ENCODE measurements at regions not wholly inside any gene's neighbourhood (a gene's known extent, or its start where the extent isn't known, plus 50 kb on each side); places are given as distances from the start of the nearest gene placed in this dataset.
"Not testable (repeated sequence)": the region's sequence is repeated elsewhere in the genome, so short reads cannot be mapped to it uniquely, and the experiment has no call there.

DNA sequence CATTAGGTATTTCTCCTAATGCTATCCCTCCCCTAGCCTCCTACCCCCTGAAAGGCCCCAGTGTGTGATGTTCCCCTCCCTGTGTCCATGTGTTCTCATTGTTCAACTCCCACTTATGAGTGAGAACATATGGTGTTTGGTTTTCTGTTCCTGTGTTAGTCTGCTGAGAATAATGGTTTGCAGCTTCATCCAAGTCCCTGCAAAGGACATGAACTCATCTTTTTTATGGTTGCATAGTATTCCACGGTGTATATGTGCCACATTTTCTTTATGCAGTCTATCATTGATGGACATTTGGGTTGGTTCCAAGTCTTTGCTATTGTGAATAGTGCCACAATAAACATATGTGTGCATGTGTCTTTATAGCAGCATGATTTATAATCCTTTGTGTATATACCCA lies 77.3 kb downstream of the LACC1 start:
- H3K9me3 ChIP-seq (ENCODE audit: control insufficient read depth, insufficient read depth, low read depth, low read length); H3K27ac ChIP-seq (ENCODE audit: extremely low read depth, low read depth, low read length); POLR2A ChIA-PET; H3K36me3 ChIP-seq (ENCODE audit: control insufficient read depth in 2 of 2, insufficient read depth in 1 of 2, low read length in 2 of 2); H3K4me3 ChIP-seq (ENCODE audit: low read depth, low read length); CTCF ChIA-PET; H3K4me1 ChIP-seq (ENCODE audit: control insufficient read depth, insufficient read depth, low read length): not testable (repeated sequence)
- peak; percentile 95 for TF ChIP-seq ZNF146 (tag by site-specific recombination; IDR thresholded peaks at IDR 0.05)

DNA sequence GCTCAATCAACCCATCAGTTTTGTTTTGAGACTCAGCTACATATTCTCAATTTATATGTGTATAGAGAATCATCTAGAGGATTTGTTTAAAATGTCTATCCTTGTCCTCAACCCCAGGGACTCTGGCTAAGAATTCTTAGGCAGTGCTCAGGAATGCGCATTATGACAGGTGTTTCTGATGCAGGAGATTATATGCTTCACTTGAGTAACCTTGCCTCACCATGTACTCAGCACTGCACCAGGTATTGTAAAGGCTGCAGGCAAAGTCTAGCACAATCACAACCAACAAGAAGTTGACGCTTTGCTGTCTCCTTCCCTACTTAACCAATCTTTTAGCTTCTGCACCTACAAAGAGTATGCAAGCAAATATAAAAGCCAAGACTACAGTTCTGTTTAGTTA lies 79.6 kb downstream of the LACC1 start:
- H3K4me3 ChIP-seq (ENCODE audit: low read depth, low read length), result no peak overlapping the region
- ChIA-PET POLR2A (no interaction called here), CTCF (no interaction called here)
- H3K36me3 ChIP-seq (ENCODE audit: control insufficient read depth in 2 of 2, insufficient read depth in 1 of 2, low read length in 2 of 2), result no peaks in the 10 kb centered on the region
- no peaks in the 10 kb centered on the region for H3K9me3 ChIP-seq (ENCODE audit: control insufficient read depth, insufficient read depth, low read depth, low read length)
- TF ChIP-seq ZSCAN23 (tag by site-specific recombination; IDR thresholded peaks at IDR 0.05) (no peak), ZNF558 (tag by site-specific recombination; IDR thresholded peaks at IDR 0.05) (no peak), ZNF600 (tag by site-specific recombination; IDR thresholded peaks at IDR 0.05) (no peak), ZNF155 (tag by site-specific recombination; IDR thresholded peaks at IDR 0.05) (no peak), GLIS1 (tag by site-specific recombination; IDR thresholded peaks at IDR 0.05) (no peak), ZNF19 (tag by site-specific recombination; IDR thresholded peaks at IDR 0.05; ENCODE audit: low read depth) (no peak), ZNF239 (tag by site-specific recombination; IDR thresholded peaks at IDR 0.05) (no peak), ZNF2 (tag by site-specific recombination; IDR thresholded peaks at IDR 0.05) (no peak), ZNF211 (tag by site-specific recombination; IDR thresholded peaks at IDR 0.05; ENCODE audit: low read depth) (no peak)
- TF ChIP-seq, protein P1, sequence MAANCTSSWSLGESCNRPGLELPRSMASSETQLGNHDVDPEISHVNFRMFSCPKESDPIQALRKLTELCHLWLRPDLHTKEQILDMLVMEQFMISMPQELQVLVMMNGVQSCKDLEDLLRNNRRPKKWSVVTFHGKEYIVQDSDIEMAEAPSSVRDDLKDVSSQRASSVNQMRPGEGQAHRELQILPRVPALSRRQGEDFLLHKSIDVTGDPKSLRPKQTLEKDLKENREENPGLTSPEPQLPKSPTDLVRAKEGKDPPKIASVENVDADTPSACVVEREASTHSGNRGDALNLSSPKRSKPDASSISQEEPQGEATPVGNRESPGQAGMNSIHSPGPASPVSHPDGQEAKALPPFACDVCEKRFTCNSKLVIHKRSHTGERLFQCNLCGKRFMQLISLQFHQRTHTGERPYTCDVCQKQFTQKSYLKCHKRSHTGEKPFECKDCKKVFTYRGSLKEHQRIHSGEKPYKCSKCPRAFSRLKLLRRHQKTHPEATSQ (tag by site-specific recombination; IDR thresholded peaks at IDR 0.05), result no peak
- no peak overlapping the region for H3K27ac ChIP-seq (ENCODE audit: extremely low read depth, low read depth, low read length)
- H3K4me1 ChIP-seq (ENCODE audit: control insufficient read depth, insufficient read depth, low read length), result no peaks in the 10 kb centered on the region

DNA sequence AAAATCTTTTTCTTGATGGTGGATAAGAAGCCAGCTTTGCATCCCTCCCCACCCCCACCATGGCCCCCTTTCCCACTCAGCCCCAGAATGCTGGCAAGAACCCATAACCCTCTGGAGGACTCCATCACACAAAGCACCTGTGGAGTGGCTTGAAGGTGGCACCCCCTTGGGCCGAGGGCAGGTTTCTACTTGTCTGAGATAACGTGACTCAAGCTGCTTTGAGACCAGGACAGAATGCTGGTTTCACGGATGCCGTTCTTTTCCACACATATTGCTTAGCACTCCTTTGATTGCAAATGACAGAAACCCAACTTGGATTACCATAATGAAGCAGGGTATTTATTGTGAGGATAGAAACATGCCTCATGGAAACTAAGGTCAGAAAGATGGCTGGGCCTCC lies 82.2 kb downstream of the LACC1 start:
- H3K4me1 ChIP-seq (ENCODE audit: control insufficient read depth, insufficient read depth, low read length), result no peaks in the 10 kb centered on the region
- CTCF ChIA-PET, result interaction anchor here (1.4 kb wide), 1 partner anchor 54 kb away, joined by 5 read pairs; no protein-coding TSS in a partner anchor
- no peaks in the 10 kb centered on the region for H3K9me3 ChIP-seq (ENCODE audit: control insufficient read depth, insufficient read depth, low read depth, low read length)
- H3K36me3 ChIP-seq (ENCODE audit: control insufficient read depth in 2 of 2, insufficient read depth in 1 of 2, low read length in 2 of 2), result no peaks in the 10 kb centered on the region
- POLR2A ChIA-PET, result no interaction called here
- no peak overlapping the region for H3K27ac ChIP-seq (ENCODE audit: extremely low read depth, low read depth, low read length)
- TF ChIP-seq ZNF169 (tag by site-specific recombination; IDR thresholded peaks at IDR 0.05) (no peak), ZNF600 (tag by site-specific recombination; IDR thresholded peaks at IDR 0.05) (no peak), ZBTB48 (tag by site-specific recombination; IDR thresholded peaks at IDR 0.05) (no peak), ZNF792 (tag by site-specific recombination; IDR thresholded peaks at IDR 0.05) (no peak), ZNF423 (tag by site-specific recombination; IDR thresholded peaks at IDR 0.05) (no peak), GLIS2 (tag by site-specific recombination; IDR thresholded peaks at IDR 0.05) (no peak), ZNF585B (tag by site-specific recombination; IDR thresholded peaks at IDR 0.05) (no peak), HOXA7 (CRISPR knock-in tag; IDR thresholded peaks at IDR 0.05; ENCODE audit: borderline replicate concordance) (no peak), KLF1 (tag by site-specific recombination; IDR thresholded peaks at IDR 0.05) (no peak), ZBTB21 (tag by site-specific recombination; IDR thresholded peaks at IDR 0.05) (no peak), ZNF48 (tag by site-specific recombination; IDR thresholded peaks at IDR 0.05) (no peak), OVOL3 (tag by site-specific recombination; IDR thresholded peaks at IDR 0.05) (no peak)
- TF ChIP-seq, protein P2, sequence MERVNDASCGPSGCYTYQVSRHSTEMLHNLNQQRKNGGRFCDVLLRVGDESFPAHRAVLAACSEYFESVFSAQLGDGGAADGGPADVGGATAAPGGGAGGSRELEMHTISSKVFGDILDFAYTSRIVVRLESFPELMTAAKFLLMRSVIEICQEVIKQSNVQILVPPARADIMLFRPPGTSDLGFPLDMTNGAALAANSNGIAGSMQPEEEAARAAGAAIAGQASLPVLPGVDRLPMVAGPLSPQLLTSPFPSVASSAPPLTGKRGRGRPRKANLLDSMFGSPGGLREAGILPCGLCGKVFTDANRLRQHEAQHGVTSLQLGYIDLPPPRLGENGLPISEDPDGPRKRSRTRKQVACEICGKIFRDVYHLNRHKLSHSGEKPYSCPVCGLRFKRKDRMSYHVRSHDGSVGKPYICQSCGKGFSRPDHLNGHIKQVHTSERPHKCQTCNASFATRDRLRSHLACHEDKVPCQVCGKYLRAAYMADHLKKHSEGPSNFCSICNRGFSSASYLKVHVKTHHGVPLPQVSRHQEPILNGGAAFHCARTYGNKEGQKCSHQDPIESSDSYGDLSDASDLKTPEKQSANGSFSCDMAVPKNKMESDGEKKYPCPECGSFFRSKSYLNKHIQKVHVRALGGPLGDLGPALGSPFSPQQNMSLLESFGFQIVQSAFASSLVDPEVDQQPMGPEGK (tag by site-specific recombination; IDR thresholded peaks at IDR 0.05), result no peak
- H3K4me3 ChIP-seq (ENCODE audit: low read depth, low read length), result no peak overlapping the region
